H9 (cell line): ENCODE measurements at regions not wholly inside any gene's neighbourhood (a gene's known extent, or its start where the extent isn't known, plus 50 kb on each side); places are given as distances from the start of the nearest gene placed in this dataset.

Source experiments
- DNase-seq: peaks from one replicate; pipeline ENCODE4 v3.0.0-alpha.2; 2017
- H2AFZ ChIP-seq: one replicate; pipeline ENCODE4 v1.6.1; 2013; ENCODE audit warnings: mild to moderate bottlenecking, low read length, control low read depth, moderate library complexity
- H2AK5ac ChIP-seq: 2 replicates; pipeline ENCODE4 v1.6.1; 2013; ENCODE audit warnings: low read length, control low read depth, mixed read lengths; ENCODE audit not compliant: insufficient read length
- H2BK120ac ChIP-seq: one replicate; pipeline ENCODE4 v1.6.1; 2013; ENCODE audit warnings: low read depth, mild to moderate bottlenecking, low read length, control low read depth, inconsistent platforms; ENCODE audit not compliant: poor library complexity, severe bottlenecking
- H2BK12ac ChIP-seq: 2 replicates; pipeline ENCODE4 v1.6.1; 2013; ENCODE audit warnings: low read length, control low read depth, mixed read lengths, low read depth; ENCODE audit not compliant: insufficient read length
- H2BK15ac ChIP-seq: 2 replicates; pipeline ENCODE4 v1.6.1; 2013; ENCODE audit warnings: low read depth, low read length, control low read depth
- H2BK20ac ChIP-seq: one replicate; pipeline ENCODE4 v1.6.1; 2013; ENCODE audit warnings: low read depth, mild to moderate bottlenecking, low read length, control low read depth, inconsistent platforms; ENCODE audit not compliant: poor library complexity, severe bottlenecking
- H2BK5ac ChIP-seq: 2 replicates; pipeline ENCODE4 v1.6.1; 2013; ENCODE audit warnings: low read length, control low read depth, mixed read lengths; ENCODE audit not compliant: insufficient read length
- H3K14ac ChIP-seq: 2 replicates; pipeline ENCODE4 v1.6.1; 2013; ENCODE audit warnings: low read length, control low read depth; ENCODE audit not compliant: insufficient read depth
- H3K18ac ChIP-seq: 2 replicates; pipeline ENCODE4 v1.6.1; 2013; ENCODE audit warnings: low read depth, mild to moderate bottlenecking, mixed read lengths, low read length, control low read depth; ENCODE audit not compliant: insufficient read length
- H3K23ac ChIP-seq: 2 replicates; pipeline ENCODE4 v1.6.1; 2013; ENCODE audit warnings: low read length, control low read depth, mixed read lengths, low read depth; ENCODE audit not compliant: insufficient read length
- H3K23me2 ChIP-seq: 2 replicates; pipeline ENCODE4 v1.6.1; 2013; ENCODE audit warnings: low read depth, mild to moderate bottlenecking, mixed read lengths, low read length, control low read depth; ENCODE audit not compliant: insufficient read length, poor library complexity, severe bottlenecking
- H3K27ac ChIP-seq: 2 replicates; pipeline ENCODE4 v1.5.1; 2013; ENCODE audit warnings: low read length, control low read depth, mixed read lengths, low read depth; ENCODE audit not compliant: insufficient read length
- H3K27me3 ChIP-seq: 2 replicates; pipeline ENCODE4 v1.6.1; 2013; ENCODE audit warnings: low read length, control low read depth, inconsistent platforms; ENCODE audit not compliant: insufficient read depth
- H3K4ac ChIP-seq: 2 replicates; pipeline ENCODE4 v1.6.1; 2013; ENCODE audit warnings: low read depth, mild to moderate bottlenecking, control low read depth, inconsistent platforms, low read length, moderate library complexity
- H3K4me1 ChIP-seq: 2 replicates; pipeline ENCODE4 v1.6.1; 2013; ENCODE audit warnings: low read length, control low read depth, inconsistent platforms; ENCODE audit not compliant: insufficient read depth
- H3K4me2 ChIP-seq: 2 replicates; pipeline ENCODE4 v1.6.1; 2013; ENCODE audit warnings: low read length, control low read depth, mixed read lengths; ENCODE audit not compliant: insufficient read length, insufficient read depth
- H3K56ac ChIP-seq: 2 replicates; pipeline ENCODE4 v1.6.1; 2013; ENCODE audit warnings: low read depth, mild to moderate bottlenecking, mixed read lengths, low read length, control low read depth; ENCODE audit not compliant: insufficient read length
- H3K79me1 ChIP-seq: 2 replicates; pipeline ENCODE4 v1.6.1; 2013; ENCODE audit warnings: low read depth, mild to moderate bottlenecking, moderate library complexity, low read length, control low read depth, inconsistent platforms; ENCODE audit not compliant: insufficient read depth, poor library complexity, severe bottlenecking
- H3K79me2 ChIP-seq: 2 replicates; pipeline ENCODE4 v1.6.1; 2013; ENCODE audit warnings: low read length, control low read depth, inconsistent platforms; ENCODE audit not compliant: insufficient read depth
- H3K9ac ChIP-seq: 2 replicates; pipeline ENCODE4 v1.6.1; 2013; ENCODE audit warnings: low read length, control low read depth, mixed read lengths; ENCODE audit not compliant: insufficient read length; ENCODE audit errors: extremely low read depth
- H3K9me3 ChIP-seq: one replicate; pipeline ENCODE4 v1.6.1; 2013; ENCODE audit warnings: low read depth, low read length, inconsistent platforms; ENCODE audit not compliant: control insufficient read depth
- H3T11ph ChIP-seq: one replicate; pipeline ENCODE4 v1.6.1; 2013; ENCODE audit warnings: mild to moderate bottlenecking, low read length, control low read depth, inconsistent platforms
- H4K20me1 ChIP-seq: one replicate; pipeline ENCODE4 v1.6.1; 2013; ENCODE audit not compliant: control insufficient read depth, insufficient read length, insufficient read depth
- H4K5ac ChIP-seq: 2 replicates; pipeline ENCODE4 v1.6.1; 2013; ENCODE audit warnings: low read depth, mild to moderate bottlenecking, mixed read lengths, low read length, control low read depth; ENCODE audit not compliant: insufficient read length
- H4K8ac ChIP-seq: replicated peaks from 2 replicates; pipeline ENCODE4 v1.6.1; 2013; ENCODE audit warnings: low read length, control low read depth, mixed read lengths, low read depth; ENCODE audit not compliant: insufficient read length
- H4K91ac ChIP-seq: 2 replicates; pipeline ENCODE4 v1.6.1; 2013; ENCODE audit warnings: low read depth, mild to moderate bottlenecking, moderate library complexity, mixed read lengths, low read length, control low read depth; ENCODE audit not compliant: insufficient read length
- H3K27ac Mint-ChIP-seq, 3 experiments: 2 replicates in 2 of 3; 3 replicates in 1 of 3; pipeline ENCODE4 v1.8.0; 2020 to 2021; ENCODE audit warnings: mixed read lengths in 3 of 3, mild to moderate bottlenecking in 1 of 3, moderate library complexity in 1 of 3
- H3K27me3 Mint-ChIP-seq: 2 replicates; pipeline ENCODE4 v1.8.0; 2021; ENCODE audit warnings: low read depth, mild to moderate bottlenecking, moderate library complexity, mixed read lengths
- H3K36me3 Mint-ChIP-seq, 3 experiments: 2 replicates in 2 of 3; 3 replicates in 1 of 3; pipeline ENCODE4 v1.8.0; 2020 to 2021; ENCODE audit warnings: low read depth in 3 of 3, mixed read lengths in 3 of 3; ENCODE audit not compliant: insufficient read depth in 1 of 3
- H3K4me1 Mint-ChIP-seq, 2 experiments: 2 replicates each; pipeline ENCODE4 v1.8.0; 2020; ENCODE audit warnings: mixed read lengths in 2 of 2
- H3K4me3 Mint-ChIP-seq, 2 experiments: 2 replicates in 1 of 2; 3 replicates in 1 of 2; pipeline ENCODE4 v1.8.0; 2020 to 2021; ENCODE audit warnings: mild to moderate bottlenecking in 2 of 2, mixed read lengths in 2 of 2, moderate library complexity in 1 of 2
- H3K9me3 Mint-ChIP-seq, 2 experiments: 2 replicates in 1 of 2; 3 replicates in 1 of 2; pipeline ENCODE4 v1.8.0; 2020; ENCODE audit warnings: mild to moderate bottlenecking in 2 of 2, mixed read lengths in 2 of 2, moderate library complexity in 1 of 2
- WGBS: extraction: QIAGEN DNeasy Blood & Tissue Kit; methylation state at CpG from one replicate; pipeline ENCODE4 v1.1.7; 2013; ENCODE audit warnings: missing lambda C conversion rate, low lambda C conversion rate, mixed read lengths; ENCODE audit not compliant: insufficient read length; ENCODE audit errors: extremely low coverage; 5-methylcytosine and 5-hydroxymethylcytosine counted together
- TF ChIP-seq, protein P1 (sequence below): fragments of 200-600 bp; sonication (generic); conservative IDR thresholded peaks from 3 replicates; pipeline ENCODE4 v1.8.0; 2021; ENCODE audit warnings: antibody characterized with exemption, mild to moderate bottlenecking

- Mint-ChIP-seq H3K4me3 (no peak overlapping the region), H3K9me3 (0 out of 5 replicates have a peak, but pooled peaks cover 0 to 3% of the 10 kb centered on the region in 2 experiments), H3K36me3 (no peaks in the 10 kb centered on the region; a peak in 1 of 7 replicates), H3K27ac (no peak overlapping the region), H3K27me3 (no peaks in the 10 kb centered on the region), H3K4me1 (no peaks in the 10 kb centered on the region)
- Histone ChIP-seq H2BK5ac (no peak overlapping the region), H2BK12ac (no peak overlapping the region), H2AK5ac (no peak overlapping the region), H4K20me1 (no peaks in the 10 kb centered on the region), H3K18ac (no peak overlapping the region), H3K79me1 (no peaks in the 10 kb centered on the region), H3K23ac (no peak overlapping the region), H3K27me3 (no peaks in the 10 kb centered on the region), H3K9me3 (no peaks in the 10 kb centered on the region), H3K23me2 (no peaks in the 10 kb centered on the region), H4K91ac (no peak overlapping the region), H2BK20ac (no peak overlapping the region), H2BK120ac (no peak overlapping the region), H3K4me2 (no peak overlapping the region), H4K5ac (no peak overlapping the region), H3K4ac (no peak overlapping the region), H3K27ac (no peak overlapping the region), H4K8ac (no peak overlapping the region), H3K79me2 (no peaks in the 10 kb centered on the region), H3K14ac (no peak overlapping the region), H3K4me1 (no peaks in the 10 kb centered on the region), H2BK15ac (no peak overlapping the region), H3K9ac (no peak overlapping the region), H2AFZ (no peak overlapping the region), H3T11ph (no peak overlapping the region), H3K56ac (no peak overlapping the region)
- no peak for DNase-seq
- TF ChIP-seq, protein P1, sequence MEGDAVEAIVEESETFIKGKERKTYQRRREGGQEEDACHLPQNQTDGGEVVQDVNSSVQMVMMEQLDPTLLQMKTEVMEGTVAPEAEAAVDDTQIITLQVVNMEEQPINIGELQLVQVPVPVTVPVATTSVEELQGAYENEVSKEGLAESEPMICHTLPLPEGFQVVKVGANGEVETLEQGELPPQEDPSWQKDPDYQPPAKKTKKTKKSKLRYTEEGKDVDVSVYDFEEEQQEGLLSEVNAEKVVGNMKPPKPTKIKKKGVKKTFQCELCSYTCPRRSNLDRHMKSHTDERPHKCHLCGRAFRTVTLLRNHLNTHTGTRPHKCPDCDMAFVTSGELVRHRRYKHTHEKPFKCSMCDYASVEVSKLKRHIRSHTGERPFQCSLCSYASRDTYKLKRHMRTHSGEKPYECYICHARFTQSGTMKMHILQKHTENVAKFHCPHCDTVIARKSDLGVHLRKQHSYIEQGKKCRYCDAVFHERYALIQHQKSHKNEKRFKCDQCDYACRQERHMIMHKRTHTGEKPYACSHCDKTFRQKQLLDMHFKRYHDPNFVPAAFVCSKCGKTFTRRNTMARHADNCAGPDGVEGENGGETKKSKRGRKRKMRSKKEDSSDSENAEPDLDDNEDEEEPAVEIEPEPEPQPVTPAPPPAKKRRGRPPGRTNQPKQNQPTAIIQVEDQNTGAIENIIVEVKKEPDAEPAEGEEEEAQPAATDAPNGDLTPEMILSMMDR, result no peak
- no CpG with 5 or more reads among the region's 2 CpGs for WGBS
Measured at GRCh38 chr4:11002961-11003360, 318.4 kb upstream of the CLNK start.
